Adrenal gland (tissue), 9 donors: ENCODE measurements at regions not wholly inside any gene's neighbourhood (a gene's known extent, or its start where the extent isn't known, plus 50 kb on each side); places are given as distances from the start of the nearest gene placed in this dataset.

Experiments used
- DNase-seq, 7 donors: peaks; one replicate each; pipeline ENCODE4 v3.0.0-alpha.2; 2019 to 2020
- H3K27ac ChIP-seq, 5 donors: fragments of 200-600 bp; sonication (generic) in 4 of 5; 1 replicate in 3 of 5; 2 replicates in 2 of 5; pipeline versions ENCODE4 v1.5.1 to v1.8.0; 2016 to 2020; ENCODE audit warnings: mild to moderate bottlenecking in 1 of 5
- H3K27me3 ChIP-seq: fragments of 200-600 bp; 2 replicates; pipeline ENCODE4 v1.8.0; 2021
- H3K36me3 ChIP-seq, 2 donors: fragments of 200-600 bp; replicated peaks in 1 of 2; 1 replicate in 1 of 2; 2 replicates in 1 of 2; pipeline versions ENCODE4 v1.5.1 to v1.8.0; 2018 to 2022
- H3K4me1 ChIP-seq, 2 donors: fragments of 200-600 bp; replicated peaks in 1 of 2; 1 replicate in 1 of 2; 2 replicates in 1 of 2; pipeline versions ENCODE4 v1.5.1 to v1.8.0; 2018 to 2021
- H3K4me3 ChIP-seq, 4 donors: fragments of 200-600 bp; sonication (generic) in 3 of 4; one replicate each; pipeline ENCODE4 v1.5.1; 2016 to 2018
- H3K9me3 ChIP-seq, 3 donors: fragments of 200-600 bp; sonication (generic) in 1 of 3; replicated peaks in 1 of 3; 1 replicate in 2 of 3; 2 replicates in 1 of 3; pipeline versions ENCODE4 v1.5.1 to v1.8.0; 2016 to 2021
- CTCF ChIP-seq, 6 experiments: fragments of 450-650 bp in 4 of 6; fragments of 200-600 bp in 2 of 6; sonication (generic) in 1 of 6; IDR thresholded peaks; 1 replicate in 5 of 6; 2 replicates in 1 of 6; pipeline versions ENCODE4 v1.5.1 to v1.8.0; 2016 to 2021; ENCODE audit warnings: antibody characterized with exemption in 6 of 6, mild to moderate bottlenecking in 2 of 6, moderate library complexity in 1 of 6
- POLR2A ChIP-seq, 2 donors: fragments of 450-650 bp; IDR thresholded peaks; one replicate each; pipeline ENCODE4 v1.6.1; 2017; ENCODE audit warnings: antibody characterized with exemption in 2 of 2, mild to moderate bottlenecking in 2 of 2, moderate library complexity in 1 of 2
- WGBS, 4 donors: extraction: QIAGEN DNeasy Blood & Tissue Kit in 2 of 4; methylation state at CpG; one replicate each; pipeline versions ENCODE4 v1.1.5 to v1.1.7; 2013 to 2017; 5-methylcytosine and 5-hydroxymethylcytosine counted together
- intact Hi-C, 2 donors: fragments of 100-400 bp; cut with DNase I; formaldehyde crosslinking; loops; one replicate each; pipeline versions ENCODE4 v1.14.1 to v1.15.0; 2022 to 2023
- donor health status: healthy with polysubstance abuse.
- donor health status: Bipolar disorder and iron deficiency.
- donor health status: DM: yes; HTN: yes; CAD: no.
- donor health status: DM: no; HTN: no; CAD: no.
- donor health status: DM: no; HTN: no; CAD: no.

GRCh38 chr3:120506828-120507774, 56.3 kb upstream of the FSTL1 start:
- no peaks in the 10 kb centered on the region for H3K27me3 ChIP-seq
- peaks cover 0 to 5% (median 0%) of the 10 kb centered on the region in 3 donors for H3K9me3 ChIP-seq
- H3K36me3 ChIP-seq: no peaks in the 10 kb centered on the region
- no peak for TF ChIP-seq POLR2A (IDR thresholded peaks at IDR 0.05)
- TF ChIP-seq CTCF (IDR thresholded peaks at IDR 0.05): peak; percentile 57 to 64 (median 60)
- peak in 6 of 7 donors; percentile 16 to 67 (median 44) for DNase-seq
- no peak overlapping the region for H3K4me3 ChIP-seq
- no peak overlapping the region for H3K27ac ChIP-seq
- no peaks in the 10 kb centered on the region for H3K4me1 ChIP-seq
- WGBS, 4 donors: 59 to 66% (median 61%) methylated on average over 10 of the region's 10 CpGs
- intact Hi-C loops: no loop called here

GRCh38 chr3:120506076-120506827, 55.5 kb upstream of the FSTL1 start:
- WGBS, 4 donors: 61 to 70% (median 64%) methylated on average over 5 of the region's 5 CpGs
- TF ChIP-seq CTCF (IDR thresholded peaks at IDR 0.05) (no peak), POLR2A (IDR thresholded peaks at IDR 0.05) (no peak)
- Histone ChIP-seq H3K4me3 (no peak overlapping the region), H3K9me3 (peaks cover 0 to 5% (median 0%) of the 10 kb centered on the region in 3 donors), H3K27ac (no peak overlapping the region), H3K27me3 (no peaks in the 10 kb centered on the region), H3K36me3 (no peaks in the 10 kb centered on the region), H3K4me1 (no peaks in the 10 kb centered on the region)
- intact Hi-C loops: no loop called here
- no peak for DNase-seq

GRCh38 chr3:120503727-120504616, 53.2 kb upstream of the FSTL1 start:
- Histone ChIP-seq H3K27me3 (no peaks in the 10 kb centered on the region), H3K27ac (no peak overlapping the region), H3K9me3 (no peaks in the 10 kb centered on the region), H3K4me1 (peaks cover 0 to 6% of the 10 kb centered on the region in 2 donors), H3K36me3 (no peaks in the 10 kb centered on the region), H3K4me3 (no peak overlapping the region)
- WGBS, 4 donors: 91 to 98% (median 94%) methylated on average over 5 of the region's 5 CpGs
- DNase-seq: no peak
- intact Hi-C loops: no loop called here
- TF ChIP-seq POLR2A (IDR thresholded peaks at IDR 0.05) (no peak), CTCF (IDR thresholded peaks at IDR 0.05) (no peak)
